GM12878 (cell line): ENCODE measurements at regions not wholly inside any gene's neighbourhood (a gene's known extent, or its start where the extent isn't known, plus 50 kb on each side); places are given as distances from the start of the nearest gene placed in this dataset.

Experiments used
- ATAC-seq: fragments of 200-7000 bp; cut with Tn5 transposase; 3 replicates; pipeline ENCODE4 v1.9.1; 2020; ENCODE audit warnings: mild to moderate bottlenecking, moderate library complexity
- BruUV-seq: library from RNA; stranded (reverse); fragments of 400-500 nt; replicated peaks from 2 replicates; lab custom pipeline; 2021; lab: Mats Ljungman, UMichigan
- CTCF ChIA-PET: fragments of 300-600 bp; sonication (Branson Sonifier 250); formaldehyde crosslinking; extraction: SDS; loops from one replicate; lab custom pipeline; 2021; ENCODE audit warnings: inconsistent platforms; lab: Yijun Ruan, JAX
- POLR2A ChIA-PET: fragments of 350-600 bp; formaldehyde crosslinking; extraction: SDS; loops from one replicate; lab custom pipeline; 2021; ENCODE audit warnings: inconsistent platforms; lab: Charles Lee
- RAD21 ChIA-PET: fragments of 300-600 bp; sonication (Branson Sonifier 250); formaldehyde crosslinking; loops from one replicate; lab custom pipeline; 2023; ENCODE audit warnings: antibody characterized with exemption; ENCODE audit not compliant: unreplicated experiment; lab: Charles Lee
- SMC1A ChIA-PET: fragments of 300-600 bp; sonication (Branson Sonifier 250); formaldehyde crosslinking; loops from one replicate; lab custom pipeline; 2023; ENCODE audit not compliant: unreplicated experiment, uncharacterized antibody; lab: Charles Lee
- DNase-seq: peaks from one replicate; pipeline ENCODE4 v3.0.0-alpha.2; 2011; ENCODE audit warnings: low read depth, low spot score
- FAIRE-seq: peaks from 3 replicates; lab custom pipeline; 2011; peaks lifted over from hg19 to GRCh38; lab: Jason Lieb, UNC
- H2AFZ ChIP-seq: 2 replicates; pipeline ENCODE4 v1.6.0; 2011; ENCODE audit warnings: low read depth, low read length, control low read depth; ENCODE audit not compliant: control insufficient read depth
- H3K27ac ChIP-seq: 2 replicates; pipeline ENCODE4 v1.5.1; 2011; ENCODE audit warnings: control low read depth; ENCODE audit not compliant: control insufficient read depth, insufficient read depth
- H3K27me3 ChIP-seq, 2 experiments: replicated peaks in 1 of 2; 2 replicates each; pipeline versions ENCODE4 v1.6.0 to v1.6.1; 2011; ENCODE audit warnings: low read length in 1 of 2; ENCODE audit not compliant: control insufficient read depth in 2 of 2, insufficient read depth in 2 of 2
- H3K36me3 ChIP-seq, 2 experiments: 2 replicates each; pipeline ENCODE4 v1.5.1; 2011; ENCODE audit warnings: low read length in 1 of 2; ENCODE audit not compliant: control insufficient read depth in 2 of 2, insufficient read depth in 2 of 2
- H3K4me1 ChIP-seq: 2 replicates; pipeline ENCODE4 v1.6.1; 2011; ENCODE audit warnings: mild to moderate bottlenecking, low read length, moderate library complexity, mixed read lengths; ENCODE audit not compliant: control insufficient read depth, insufficient read depth
- H3K4me2 ChIP-seq: 2 replicates; pipeline ENCODE4 v1.6.0; 2011; ENCODE audit warnings: control low read depth; ENCODE audit not compliant: control insufficient read depth, insufficient read depth
- H3K4me3 ChIP-seq: fragments of 200-600 bp; sonication (generic); 2 replicates; pipeline ENCODE4 v1.5.1; 2016
- H3K79me2 ChIP-seq: 2 replicates; pipeline ENCODE4 v1.6.0; 2011; ENCODE audit warnings: low read length; ENCODE audit not compliant: control insufficient read depth, insufficient read depth
- H3K9ac ChIP-seq: 2 replicates; pipeline ENCODE4 v1.8.0; 2011; ENCODE audit warnings: low read length, control low read depth, mixed read lengths; ENCODE audit not compliant: control insufficient read depth, insufficient read depth
- H3K9me3 ChIP-seq: replicated peaks from 3 replicates; pipeline ENCODE4 v1.5.1; 2011; ENCODE audit warnings: mild to moderate bottlenecking, low read length; ENCODE audit not compliant: control insufficient read depth, insufficient read depth
- H4K20me1 ChIP-seq: 2 replicates; pipeline ENCODE4 v1.6.0; 2011; ENCODE audit not compliant: control insufficient read depth, insufficient read depth
- CBX5 ChIP-seq: sonication (generic); IDR thresholded peaks from 2 replicates; pipeline ENCODE4 v1.6.1; 2016; ENCODE audit warnings: low read depth, moderate library complexity, mild to moderate bottlenecking, inconsistent platforms
- CREM ChIP-seq: IDR thresholded peaks from 2 replicates; pipeline ENCODE4 v1.6.1; 2014; ENCODE audit warnings: antibody characterized with exemption, low read depth
- EGR1 ChIP-seq, 2 experiments: IDR thresholded peaks; 1 replicate in 1 of 2; 2 replicates in 1 of 2; pipeline ENCODE4 v1.6.1; 2011 to 2012; ENCODE audit warnings: low read depth in 2 of 2, low read length in 2 of 2, borderline replicate concordance in 1 of 2, mild to moderate bottlenecking in 1 of 2, moderate library complexity in 1 of 2
- EP300 ChIP-seq, 2 experiments: fragments of 150-350 bp in 1 of 2; IDR thresholded peaks; 2 replicates each; pipeline ENCODE4 v1.6.1; 2011 to 2012; ENCODE audit warnings: low read depth in 2 of 2, low read length in 2 of 2, borderline replicate concordance in 1 of 2, improper control_type of control experiment in 1 of 2, inconsistent platforms in 1 of 2; ENCODE audit not compliant: control insufficient read depth in 1 of 2
- ESRRA ChIP-seq: IDR thresholded peaks from 2 replicates; pipeline ENCODE4 v1.6.1; 2012; ENCODE audit warnings: mild to moderate bottlenecking, low read length, improper control_type of control experiment
- EZH2 ChIP-seq: IDR thresholded peaks from 2 replicates; pipeline ENCODE4 v1.6.1; 2012; ENCODE audit warnings: low read depth, mild to moderate bottlenecking, control low read depth, inconsistent platforms, low read length, borderline replicate concordance; ENCODE audit not compliant: control insufficient read depth
- HDAC6 ChIP-seq: fragments of 200-600 bp; sonication (generic); IDR thresholded peaks from one replicate; pipeline ENCODE4 v1.8.0; 2017; ENCODE audit warnings: antibody characterized with exemption; ENCODE audit not compliant: unreplicated experiment
- HSF1 ChIP-seq: fragments of 150-350 bp; IDR thresholded peaks from 2 replicates; pipeline ENCODE4 v1.6.1; 2014; ENCODE audit warnings: mild to moderate bottlenecking, low read depth, low read length
- MEF2B ChIP-seq: fragments of 450-650 bp; IDR thresholded peaks from 2 replicates; pipeline ENCODE4 v1.6.1; 2018; ENCODE audit warnings: mild to moderate bottlenecking, moderate library complexity; ENCODE audit not compliant: partially characterized antibody, poor library complexity, severe bottlenecking
- MTA2 ChIP-seq: fragments of 450-650 bp; IDR thresholded peaks from 2 replicates; pipeline ENCODE4 v1.6.1; 2016; ENCODE audit warnings: low read depth, mild to moderate bottlenecking, moderate library complexity
- MXI1 ChIP-seq: fragments of 150-350 bp; IDR thresholded peaks from 2 replicates; pipeline ENCODE4 v1.6.1; 2011; ENCODE audit warnings: low read depth, mild to moderate bottlenecking, inconsistent platforms, low read length, improper control_type of control experiment
- MYB ChIP-seq: fragments of 150-350 bp; IDR thresholded peaks from 2 replicates; pipeline ENCODE4 v1.6.1; 2014; ENCODE audit warnings: mild to moderate bottlenecking, low read depth, low read length, borderline replicate concordance
- NBN ChIP-seq: fragments of 450-650 bp; IDR thresholded peaks from 2 replicates; pipeline ENCODE4 v1.6.1; 2016
- PAX5 ChIP-seq: IDR thresholded peaks from 2 replicates; pipeline ENCODE4 v1.6.1; 2011; ENCODE audit warnings: low read depth, low read length, borderline replicate concordance
- RELB ChIP-seq: fragments of 450-650 bp; IDR thresholded peaks from 2 replicates; pipeline ENCODE4 v1.6.1; 2017; ENCODE audit warnings: low read depth, mild to moderate bottlenecking, moderate library complexity
- SREBF1 ChIP-seq: IDR thresholded peaks from 2 replicates; pipeline ENCODE4 v1.6.1; 2012; ENCODE audit warnings: mild to moderate bottlenecking, low read length
- ZNF207 ChIP-seq: fragments of 450-650 bp; IDR thresholded peaks from 2 replicates; pipeline ENCODE4 v1.6.1; 2014; ENCODE audit warnings: antibody characterized with exemption, mild to moderate bottlenecking, borderline replicate concordance
- ZNF384 ChIP-seq: IDR thresholded peaks from 2 replicates; pipeline ENCODE4 v1.6.1; 2012; ENCODE audit warnings: low read depth, mild to moderate bottlenecking, low read length, improper control_type of control experiment, borderline replicate concordance
- ZSCAN29 ChIP-seq: fragments of 450-650 bp; IDR thresholded peaks from 2 replicates; pipeline ENCODE4 v1.6.1; 2017; ENCODE audit warnings: mild to moderate bottlenecking, moderate library complexity
- WGBS: methylation state at CpG from one replicate; pipeline ENCODE4 v1.1.6; 2016; ENCODE audit warnings: low lambda C conversion rate; ENCODE audit not compliant: insufficient replicate concordance, insufficient coverage; ENCODE audit errors: missing lambda C conversion rate; 5-methylcytosine and 5-hydroxymethylcytosine counted together
- in situ Hi-C: fragments of 300-500 bp; cut with MboI; formaldehyde crosslinking; loops from 9 replicates; pipeline ENCODE4 v1.14.3; 2018; ENCODE audit warnings: mixed read lengths
- intact Hi-C: fragments of 100-400 bp; cut with micrococcal nuclease; formaldehyde crosslinking; loops from one replicate; pipeline ENCODE4 v1.14.2; 2022; ENCODE audit not compliant: unreplicated experiment
- TF ChIP-seq, protein P1 (sequence below): IDR thresholded peaks from 2 replicates; pipeline ENCODE4 v1.6.1; 2011; ENCODE audit warnings: borderline replicate concordance, low read depth, mild to moderate bottlenecking, moderate library complexity, low read length; ENCODE audit not compliant: insufficient read depth, poor library complexity, severe bottlenecking

DNA sequence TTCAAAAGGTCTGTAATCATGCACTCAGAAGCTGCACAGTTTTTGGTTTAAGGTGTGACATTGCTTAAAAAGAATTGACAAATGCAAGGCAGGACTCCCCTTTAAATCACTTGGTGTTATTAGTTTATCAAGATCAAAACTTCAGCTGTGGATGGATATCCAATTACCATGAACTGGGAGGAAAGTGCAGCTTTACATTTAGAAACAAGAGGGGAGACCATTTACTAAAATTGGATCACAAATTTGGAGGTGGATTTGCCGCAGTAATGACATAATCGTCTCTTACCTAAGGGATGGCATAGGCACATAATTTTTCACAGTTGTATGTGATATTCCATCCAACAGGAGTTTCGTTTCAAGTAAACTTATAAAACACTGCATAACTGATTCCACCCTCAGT is 1610.2 kb downstream of the SLITRK5 start:
- RAD21 ChIA-PET = no interaction called here
- WGBS = 32% methylated on average over 3 of the region's 3 CpGs
- no peak for ATAC-seq
- Histone ChIP-seq H3K36me3 (no peaks in the 10 kb centered on the region), H3K9ac (no peak overlapping the region)
- intact Hi-C loops = no loop called here
- TF ChIP-seq, protein P1, sequence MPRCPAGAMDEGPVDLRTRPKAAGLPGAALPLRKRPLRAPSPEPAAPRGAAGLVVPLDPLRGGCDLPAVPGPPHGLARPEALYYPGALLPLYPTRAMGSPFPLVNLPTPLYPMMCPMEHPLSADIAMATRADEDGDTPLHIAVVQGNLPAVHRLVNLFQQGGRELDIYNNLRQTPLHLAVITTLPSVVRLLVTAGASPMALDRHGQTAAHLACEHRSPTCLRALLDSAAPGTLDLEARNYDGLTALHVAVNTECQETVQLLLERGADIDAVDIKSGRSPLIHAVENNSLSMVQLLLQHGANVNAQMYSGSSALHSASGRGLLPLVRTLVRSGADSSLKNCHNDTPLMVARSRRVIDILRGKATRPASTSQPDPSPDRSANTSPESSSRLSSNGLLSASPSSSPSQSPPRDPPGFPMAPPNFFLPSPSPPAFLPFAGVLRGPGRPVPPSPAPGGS = no peak
- no peak for TF ChIP-seq SREBF1
- no peak for TF ChIP-seq MYB
- TF ChIP-seq ESRRA = no peak
- no peak for TF ChIP-seq MXI1
- no peak for TF ChIP-seq ZNF207
- TF ChIP-seq ZSCAN29 = no peak
- TF ChIP-seq CBX5 = no peak
- no peak for TF ChIP-seq EP300 (IDR thresholded peaks at IDR 0.05; ENCODE audit: borderline replicate concordance in 1 of 2, control insufficient read depth in 1 of 2, low read depth in 2 of 2, low read length in 2 of 2)
- no peak for TF ChIP-seq EZH2
- no peak for TF ChIP-seq NBN
- TF ChIP-seq MTA2 = no peak
- TF ChIP-seq HSF1 = no peak
- TF ChIP-seq MEF2B = no peak
- TF ChIP-seq ZNF384 = no peak
- TF ChIP-seq PAX5 = no peak
- no peak for TF ChIP-seq CREM
- TF ChIP-seq HDAC6 = no peak
- no peak for TF ChIP-seq EGR1 (IDR thresholded peaks at IDR 0.05; ENCODE audit: borderline replicate concordance in 1 of 2, low read depth in 2 of 2, low read length in 2 of 2)
- TF ChIP-seq RELB = no peak
- TF ChIP-seq, all 136 proteins: peak for 0
- no peak overlapping the region for H3K27ac ChIP-seq
- no peaks in the 10 kb centered on the region for H4K20me1 ChIP-seq
- H2AFZ ChIP-seq = no peak overlapping the region
- ChIA-PET POLR2A (no interaction called here), CTCF (no interaction called here), SMC1A (no interaction called here)
- H3K27me3 ChIP-seq = no peaks in the 10 kb centered on the region
- DNase-seq = no peak
- H3K4me1 ChIP-seq = no peaks in the 10 kb centered on the region
- H3K4me3 ChIP-seq = no peak overlapping the region
- H3K4me2 ChIP-seq = no peak overlapping the region
- no peaks in the 10 kb centered on the region for H3K79me2 ChIP-seq
- no peak for FAIRE-seq
- no TSS peak for BruUV-seq
- no peaks in the 10 kb centered on the region for H3K9me3 ChIP-seq
- in situ Hi-C loops = no loop called here
